ENCODE measurements at regions not wholly inside any gene's neighbourhood (a gene's known extent, or its start where the extent isn't known, plus 50 kb on each side); places are given as distances from the start of the nearest gene placed in this dataset.

DNA sequence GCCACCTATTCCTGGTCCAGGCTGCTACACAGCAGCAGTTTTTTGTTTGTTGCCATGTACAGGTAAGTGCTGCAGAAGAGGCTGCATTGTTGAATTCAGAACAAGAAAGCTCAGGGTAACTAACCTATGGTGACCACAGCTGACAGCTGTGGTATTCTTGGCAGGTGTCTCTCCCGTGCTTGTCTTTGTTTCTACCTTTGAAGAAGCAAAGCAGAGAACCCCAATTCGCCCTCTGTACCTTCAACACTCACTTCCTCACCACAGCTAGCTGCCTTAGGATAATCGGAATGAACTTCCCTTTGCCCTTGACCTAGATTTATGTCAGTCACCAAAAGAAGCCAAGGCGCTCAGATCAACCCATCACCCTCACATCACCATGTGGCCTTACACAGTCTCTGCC lies 1703.3 kb upstream of the SLC10A2 start:
- no peaks in the 10 kb centered on the region for H3K27me3 ChIP-seq (replicated peaks)
- in situ Hi-C loops (cut with HindIII; ENCODE audit: low pct_ligation_motif_present, low sequenced_read_pairs), result no loop called here
- no peak overlapping the region for H3K27ac ChIP-seq
- DNase-seq, result no peak
- H3K4me3 ChIP-seq (ENCODE audit: low read depth, low read length), result no peak overlapping the region
- no peak for TF ChIP-seq CTCF (IDR thresholded peaks at IDR 0.05; ENCODE audit: low read depth, low read length, missing control alignments)
- H3K36me3 ChIP-seq (replicated peaks), result no peaks in the 10 kb centered on the region

DNA sequence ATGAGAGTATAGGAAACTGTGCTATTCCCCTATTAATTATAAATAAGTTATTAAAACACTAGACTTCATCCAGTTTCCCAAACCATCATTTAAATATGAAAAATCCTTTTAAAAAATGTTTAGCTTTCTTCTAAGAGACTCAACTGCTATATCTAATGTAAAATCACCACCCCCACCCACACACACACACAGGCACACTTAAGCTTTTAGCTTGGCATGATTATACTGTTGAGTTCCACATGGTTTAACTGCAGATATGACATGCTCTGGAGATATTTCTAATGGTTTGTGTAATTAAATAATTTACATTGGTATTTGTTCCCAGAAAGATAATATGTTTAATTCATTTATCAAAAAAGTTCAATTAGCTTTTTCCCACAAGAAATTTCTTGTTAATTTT lies 1700.1 kb upstream of the SLC10A2 start:
- in situ Hi-C loops (cut with HindIII; ENCODE audit: low pct_ligation_motif_present, low sequenced_read_pairs), result no loop called here
- H3K36me3 ChIP-seq (replicated peaks), result no peaks in the 10 kb centered on the region
- no peak for DNase-seq
- TF ChIP-seq CTCF (IDR thresholded peaks at IDR 0.05; ENCODE audit: low read depth, low read length, missing control alignments), result no peak
- H3K27ac ChIP-seq, result no peak overlapping the region
- H3K27me3 ChIP-seq (replicated peaks), result no peaks in the 10 kb centered on the region
- no peak overlapping the region for H3K4me3 ChIP-seq (ENCODE audit: low read depth, low read length)

GRCh38 chr13:104764600-104764999 lies 1698.4 kb upstream of the SLC10A2 start:
- in situ Hi-C loops (cut with HindIII; ENCODE audit: low pct_ligation_motif_present, low sequenced_read_pairs), result no loop called here
- no peaks in the 10 kb centered on the region for H3K36me3 ChIP-seq (replicated peaks)
- H3K27me3 ChIP-seq (replicated peaks), result no peaks in the 10 kb centered on the region
- no peak overlapping the region for H3K27ac ChIP-seq
- H3K4me3 ChIP-seq (ENCODE audit: low read depth, low read length), result no peak overlapping the region
- no peak for TF ChIP-seq CTCF (IDR thresholded peaks at IDR 0.05; ENCODE audit: low read depth, low read length, missing control alignments)
- DNase-seq, result no peak

GRCh38 chr13:104759069-104759468 lies 1692.9 kb upstream of the SLC10A2 start:
- in situ Hi-C loops (cut with HindIII; ENCODE audit: low pct_ligation_motif_present, low sequenced_read_pairs), result no loop called here
- no peak for DNase-seq
- no peaks in the 10 kb centered on the region for H3K36me3 ChIP-seq (replicated peaks)
- no peak for TF ChIP-seq CTCF (IDR thresholded peaks at IDR 0.05; ENCODE audit: low read depth, low read length, missing control alignments)
- no peak overlapping the region for H3K27ac ChIP-seq
- H3K27me3 ChIP-seq (replicated peaks), result no peaks in the 10 kb centered on the region
- no peak overlapping the region for H3K4me3 ChIP-seq (ENCODE audit: low read depth, low read length)

- Histone ChIP-seq H3K4me3 (ENCODE audit: low read depth, low read length) (no peak overlapping the region), H3K27me3 (replicated peaks) (no peaks in the 10 kb centered on the region), H3K27ac (no peak overlapping the region), H3K36me3 (replicated peaks) (no peaks in the 10 kb centered on the region)
- no peak for DNase-seq
- in situ Hi-C loops (cut with HindIII; ENCODE audit: low pct_ligation_motif_present, low sequenced_read_pairs), result no loop called here
- no peak for TF ChIP-seq CTCF (IDR thresholded peaks at IDR 0.05; ENCODE audit: low read depth, low read length, missing control alignments)
These were observed 1691.5 kb upstream of the SLC10A2 start for GRCh38 chr13:104757712-104758111.

DNA sequence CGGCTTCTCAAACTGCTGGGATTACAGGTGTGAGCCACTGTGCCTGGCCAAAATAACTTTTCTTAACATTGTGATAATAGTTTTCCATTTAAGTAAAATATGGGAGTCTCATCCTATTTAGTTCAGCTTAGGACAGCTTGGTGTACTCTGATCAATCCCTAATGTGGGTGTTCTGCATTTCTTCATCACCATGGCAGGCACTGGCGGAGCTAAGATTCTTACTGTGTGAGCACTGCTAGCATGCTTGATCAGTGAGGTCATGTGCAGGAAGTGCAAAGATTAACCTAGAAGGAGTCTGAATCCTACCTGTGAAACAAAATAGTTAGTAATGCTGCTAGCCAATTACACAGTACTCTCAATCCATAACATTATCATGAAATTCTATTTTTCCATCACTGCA lies 1684.2 kb upstream of the SLC10A2 start:
- in situ Hi-C loops (cut with HindIII; ENCODE audit: low pct_ligation_motif_present, low sequenced_read_pairs), result no loop called here
- Histone ChIP-seq H3K36me3 (replicated peaks) (no peaks in the 10 kb centered on the region), H3K4me3 (ENCODE audit: low read depth, low read length) (no peak overlapping the region), H3K27ac (no peak overlapping the region), H3K27me3 (replicated peaks) (no peaks in the 10 kb centered on the region)
- no peak for TF ChIP-seq CTCF (IDR thresholded peaks at IDR 0.05; ENCODE audit: low read depth, low read length, missing control alignments)
- peak; percentile 55 for DNase-seq

Measured in brain microvascular endothelial cell (primary cell).